ENCODE measurements at regions not wholly inside any gene's neighbourhood (a gene's known extent, or its start where the extent isn't known, plus 50 kb on each side); places are given as distances from the start of the nearest gene placed in this dataset.

DNA sequence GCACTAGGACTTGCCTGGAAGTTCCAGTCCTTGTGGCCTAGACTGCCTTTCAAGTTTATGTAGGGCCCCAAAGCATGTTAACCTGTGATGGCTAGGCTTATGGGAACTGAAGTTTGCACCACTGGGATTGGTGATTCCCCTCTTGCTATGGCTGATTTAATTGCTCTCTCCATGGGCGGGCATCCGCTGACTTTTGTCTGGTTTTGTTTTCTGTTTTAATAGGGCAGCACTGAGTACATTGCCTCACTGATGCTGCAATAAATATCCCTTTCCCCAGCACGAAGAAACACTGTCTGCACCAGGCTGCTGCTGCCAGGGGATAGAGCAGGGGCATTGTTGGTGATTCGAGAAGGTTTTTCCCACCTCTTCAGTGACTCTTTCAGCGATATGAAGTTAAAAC is 73.3 kb upstream of the PDE4B start:
- no peak for DNase-seq
- intact Hi-C loops (cut with micrococcal nuclease), result loop anchor here in 1 of 2 donors (2.0 kb wide), 1 partner anchor 523 kb away; no protein-coding TSS in a partner anchor
- Histone ChIP-seq H3K27ac (ENCODE audit: low read depth, low read length) (no peak overlapping the region), H3K4me1 (ENCODE audit: control insufficient read depth in 2 of 2, insufficient read depth in 2 of 2, low read length in 2 of 2) (no peaks in the 10 kb centered on the region), H3K9me3 (ENCODE audit: control insufficient read depth in 2 of 3, low read length in 3 of 3) (no peaks in the 10 kb centered on the region), H3K4me3 (ENCODE audit: low read length) (no peak overlapping the region), H3K36me3 (ENCODE audit: control insufficient read depth in 2 of 3, insufficient read depth in 3 of 3, low read length in 3 of 3) (no peaks in the 10 kb centered on the region), H3K27me3 (ENCODE audit: control insufficient read depth in 2 of 2, insufficient read depth in 2 of 2, low read length in 2 of 2) (no peaks in the 10 kb centered on the region)
- Mint-ChIP-seq H3K9me3 (no peaks in the 10 kb centered on the region), H3K27me3 (peaks cover 7 to 35% (median 16%) of the 10 kb centered on the region in 5 donors), H3K4me1 (peaks cover 0 to 2% (median 0%) of the 10 kb centered on the region in 7 donors), H3K36me3 (no peaks in the 10 kb centered on the region), H3K4me3 (no peak overlapping the region), H3K27ac (no peak overlapping the region)
- no peak for ATAC-seq
- ChIA-PET POLR2A (no interaction called here), CTCF (no interaction called here)

DNA sequence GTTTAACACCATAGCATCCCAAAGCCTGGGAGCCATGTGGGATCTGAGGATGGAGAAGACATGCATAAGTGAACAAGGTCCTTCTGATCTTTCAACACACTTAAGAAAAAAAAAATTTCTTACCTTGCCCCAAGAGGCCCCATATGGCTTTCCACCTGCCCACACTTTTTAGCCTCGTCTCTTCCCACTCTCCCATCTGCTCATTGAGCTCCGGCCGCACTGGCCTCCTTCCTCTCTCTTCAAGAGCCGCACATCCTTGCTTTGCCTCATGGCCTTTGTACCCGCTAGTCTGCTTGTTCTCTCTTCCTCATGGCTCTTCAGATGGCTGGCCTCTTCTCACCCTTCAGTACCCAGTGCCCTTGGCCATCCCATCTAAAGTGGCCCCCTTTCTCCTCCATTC is 70.2 kb upstream of the PDE4B start:
- Mint-ChIP-seq H3K4me1 (peaks cover 0 to 2% (median 0%) of the 10 kb centered on the region in 7 donors), H3K4me3 (no peak overlapping the region), H3K27ac (no peak overlapping the region), H3K9me3 (no peaks in the 10 kb centered on the region), H3K27me3 (peaks cover 4 to 23% (median 22%) of the 10 kb centered on the region in 5 donors), H3K36me3 (no peaks in the 10 kb centered on the region)
- Histone ChIP-seq H3K36me3 (ENCODE audit: control insufficient read depth in 2 of 3, insufficient read depth in 3 of 3, low read length in 3 of 3) (no peaks in the 10 kb centered on the region), H3K9me3 (ENCODE audit: control insufficient read depth in 2 of 3, low read length in 3 of 3) (no peaks in the 10 kb centered on the region), H3K27me3 (ENCODE audit: control insufficient read depth in 2 of 2, insufficient read depth in 2 of 2, low read length in 2 of 2) (no peaks in the 10 kb centered on the region), H3K4me3 (ENCODE audit: low read length) (no peak overlapping the region), H3K4me1 (ENCODE audit: control insufficient read depth in 2 of 2, insufficient read depth in 2 of 2, low read length in 2 of 2) (no peaks in the 10 kb centered on the region), H3K27ac (ENCODE audit: low read depth, low read length) (no peak overlapping the region)
- ChIA-PET CTCF (interaction anchor here (0.6 kb wide), 1 partner anchor 1003 kb away, joined by 3 read pairs; no protein-coding TSS in a partner anchor), POLR2A (no interaction called here)
- intact Hi-C loops (cut with micrococcal nuclease), result no loop called here
- DNase-seq (no peak), ATAC-seq (no peak)

DNA sequence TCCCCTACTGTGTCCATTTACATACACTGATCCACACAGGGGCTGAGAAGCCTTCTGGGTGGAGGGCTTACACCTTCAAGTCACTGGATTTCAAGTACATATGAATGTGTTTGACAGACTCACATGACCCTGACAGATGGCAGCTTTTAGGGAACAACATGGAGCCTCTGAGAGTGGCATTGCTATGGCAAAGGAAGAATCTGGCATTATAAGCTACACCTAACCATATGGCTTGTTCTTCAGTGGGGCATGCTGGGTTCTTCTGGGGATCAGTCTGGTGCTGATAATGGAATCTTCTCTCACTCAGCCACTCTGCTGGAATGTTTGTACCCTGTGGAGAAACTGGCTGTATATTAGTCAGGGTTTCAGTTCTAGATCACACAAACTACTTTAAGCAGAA is 68.5 kb upstream of the PDE4B start:
- intact Hi-C loops (cut with micrococcal nuclease), result no loop called here
- no peak overlapping the region for H3K4me3 ChIP-seq (ENCODE audit: low read length)
- no peaks in the 10 kb centered on the region for H3K4me1 ChIP-seq (ENCODE audit: control insufficient read depth in 2 of 2, insufficient read depth in 2 of 2, low read length in 2 of 2)
- H3K27ac Mint-ChIP-seq, result no peak overlapping the region
- CTCF ChIA-PET, result no interaction called here
- ATAC-seq (no peak), DNase-seq (no peak)
- H3K27me3 ChIP-seq (ENCODE audit: control insufficient read depth in 2 of 2, insufficient read depth in 2 of 2, low read length in 2 of 2), result no peaks in the 10 kb centered on the region
- no peaks in the 10 kb centered on the region for H3K9me3 Mint-ChIP-seq
- no peaks in the 10 kb centered on the region for H3K36me3 Mint-ChIP-seq
- H3K36me3 ChIP-seq (ENCODE audit: control insufficient read depth in 2 of 3, insufficient read depth in 3 of 3, low read length in 3 of 3), result no peaks in the 10 kb centered on the region
- no peak overlapping the region for H3K4me3 Mint-ChIP-seq
- H3K4me1 Mint-ChIP-seq, result peaks cover 0 to 2% (median 0%) of the 10 kb centered on the region in 7 donors
- H3K27ac ChIP-seq (ENCODE audit: low read depth, low read length), result no peak overlapping the region
- peaks cover 4 to 29% (median 24%) of the 10 kb centered on the region in 5 donors for H3K27me3 Mint-ChIP-seq
- POLR2A ChIA-PET, result no interaction called here
- no peaks in the 10 kb centered on the region for H3K9me3 ChIP-seq (ENCODE audit: control insufficient read depth in 2 of 3, low read length in 3 of 3)

DNA sequence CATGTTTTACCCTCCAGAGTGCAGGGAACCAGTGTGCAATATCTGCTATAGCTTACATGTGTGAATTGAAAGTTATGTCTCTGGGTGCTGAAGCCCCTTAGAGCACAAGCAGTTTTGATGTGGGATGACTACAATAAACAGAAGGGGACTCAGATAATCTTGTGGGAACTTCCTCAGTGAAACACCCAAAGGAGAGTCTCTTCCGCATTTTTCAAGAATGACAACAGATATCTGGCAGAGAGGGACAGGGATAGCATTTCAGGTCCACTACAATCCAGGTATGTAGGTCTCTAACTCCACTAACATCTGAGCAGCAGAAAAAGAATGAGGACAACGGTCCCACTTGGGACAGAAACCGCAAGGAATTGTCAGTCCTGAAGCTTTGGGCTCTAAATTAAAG is 67.6 kb upstream of the PDE4B start:
- H3K27me3 Mint-ChIP-seq, result peaks cover 5 to 28% (median 24%) of the 10 kb centered on the region in 5 donors
- H3K36me3 ChIP-seq (ENCODE audit: control insufficient read depth in 2 of 3, insufficient read depth in 3 of 3, low read length in 3 of 3), result no peaks in the 10 kb centered on the region
- no peaks in the 10 kb centered on the region for H3K4me1 Mint-ChIP-seq
- ATAC-seq (no peak), DNase-seq (no peak)
- no peak overlapping the region for H3K4me3 Mint-ChIP-seq
- ChIA-PET POLR2A (no interaction called here), CTCF (no interaction called here)
- no peak overlapping the region for H3K27ac Mint-ChIP-seq
- no peak overlapping the region for H3K4me3 ChIP-seq (ENCODE audit: low read length)
- no peaks in the 10 kb centered on the region for H3K9me3 Mint-ChIP-seq
- H3K27me3 ChIP-seq (ENCODE audit: control insufficient read depth in 2 of 2, insufficient read depth in 2 of 2, low read length in 2 of 2), result no peaks in the 10 kb centered on the region
- H3K4me1 ChIP-seq (ENCODE audit: control insufficient read depth in 2 of 2, insufficient read depth in 2 of 2, low read length in 2 of 2), result no peaks in the 10 kb centered on the region
- no peaks in the 10 kb centered on the region for H3K36me3 Mint-ChIP-seq
- intact Hi-C loops (cut with micrococcal nuclease), result no loop called here
- H3K9me3 ChIP-seq (ENCODE audit: control insufficient read depth in 2 of 3, low read length in 3 of 3), result no peaks in the 10 kb centered on the region
- H3K27ac ChIP-seq (ENCODE audit: low read depth, low read length), result no peak overlapping the region

DNA sequence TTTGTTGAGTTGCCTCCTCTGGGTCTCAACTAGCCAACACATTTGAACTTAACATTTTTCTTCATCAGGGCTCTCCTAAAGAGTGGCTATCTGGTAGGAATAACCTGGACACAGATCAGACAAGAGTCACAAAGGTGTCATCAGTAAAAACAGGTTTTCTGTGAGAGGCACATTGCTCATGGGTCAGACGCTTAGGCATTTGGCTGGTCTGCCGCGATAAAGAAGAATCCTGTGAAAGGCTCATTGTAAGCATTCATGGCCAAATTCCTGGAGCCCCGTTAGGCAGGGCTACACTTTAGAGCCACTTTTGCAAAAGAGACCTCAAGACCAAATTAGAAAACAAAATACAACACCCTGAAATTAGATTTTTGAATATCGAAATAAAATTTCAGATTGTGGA is 64.2 kb upstream of the PDE4B start:
- H3K36me3 Mint-ChIP-seq, result no peaks in the 10 kb centered on the region
- H3K9me3 ChIP-seq (ENCODE audit: control insufficient read depth in 2 of 3, low read length in 3 of 3), result no peaks in the 10 kb centered on the region
- no peaks in the 10 kb centered on the region for H3K9me3 Mint-ChIP-seq
- ChIA-PET CTCF (no interaction called here), POLR2A (no interaction called here)
- H3K27ac Mint-ChIP-seq, result no peak overlapping the region
- intact Hi-C loops (cut with micrococcal nuclease), result no loop called here
- H3K27me3 ChIP-seq (ENCODE audit: control insufficient read depth in 2 of 2, insufficient read depth in 2 of 2, low read length in 2 of 2), result no peaks in the 10 kb centered on the region
- DNase-seq (no peak), ATAC-seq (no peak)
- no peak overlapping the region for H3K27ac ChIP-seq (ENCODE audit: low read depth, low read length)
- H3K4me3 Mint-ChIP-seq, result no peak overlapping the region
- peaks cover 6 to 30% (median 20%) of the 10 kb centered on the region in 5 donors for H3K27me3 Mint-ChIP-seq
- H3K4me1 Mint-ChIP-seq, result no peaks in the 10 kb centered on the region
- no peaks in the 10 kb centered on the region for H3K4me1 ChIP-seq (ENCODE audit: control insufficient read depth in 2 of 2, insufficient read depth in 2 of 2, low read length in 2 of 2)
- H3K4me3 ChIP-seq (ENCODE audit: low read length), result no peak overlapping the region
- H3K36me3 ChIP-seq (ENCODE audit: control insufficient read depth in 2 of 3, insufficient read depth in 3 of 3, low read length in 3 of 3), result no peaks in the 10 kb centered on the region

DNA sequence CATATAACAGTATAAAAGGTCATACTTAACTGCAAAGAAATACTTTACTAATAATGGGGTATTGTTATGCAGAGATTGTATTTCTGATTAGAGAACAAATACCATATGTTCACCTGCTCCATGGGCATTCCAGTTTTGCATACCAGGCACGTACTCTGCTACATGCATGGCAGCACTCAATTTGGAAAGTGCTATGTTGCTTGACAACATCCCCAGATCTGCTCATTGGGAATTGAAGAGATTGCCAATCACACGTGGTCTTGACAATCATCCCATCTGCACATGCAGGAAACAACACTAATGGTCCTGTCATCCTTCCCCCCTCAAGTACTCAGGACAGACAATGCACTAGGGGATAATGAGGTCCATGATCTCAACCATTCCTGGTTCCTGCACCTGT is 63.4 kb upstream of the PDE4B start:
- no peaks in the 10 kb centered on the region for H3K4me1 ChIP-seq (ENCODE audit: control insufficient read depth in 2 of 2, insufficient read depth in 2 of 2, low read length in 2 of 2)
- no peaks in the 10 kb centered on the region for H3K9me3 Mint-ChIP-seq
- H3K27me3 Mint-ChIP-seq, result peaks cover 6 to 30% (median 20%) of the 10 kb centered on the region in 5 donors
- no peak overlapping the region for H3K27ac ChIP-seq (ENCODE audit: low read depth, low read length)
- CTCF ChIA-PET, result no interaction called here
- POLR2A ChIA-PET, result no interaction called here
- H3K4me1 Mint-ChIP-seq, result no peaks in the 10 kb centered on the region
- no peaks in the 10 kb centered on the region for H3K36me3 Mint-ChIP-seq
- no peaks in the 10 kb centered on the region for H3K9me3 ChIP-seq (ENCODE audit: control insufficient read depth in 2 of 3, low read length in 3 of 3)
- H3K4me3 Mint-ChIP-seq, result no peak overlapping the region
- no peaks in the 10 kb centered on the region for H3K36me3 ChIP-seq (ENCODE audit: control insufficient read depth in 2 of 3, insufficient read depth in 3 of 3, low read length in 3 of 3)
- no peak overlapping the region for H3K27ac Mint-ChIP-seq
- ATAC-seq (no peak), DNase-seq (no peak)
- intact Hi-C loops (cut with micrococcal nuclease), result no loop called here
- H3K4me3 ChIP-seq (ENCODE audit: low read length), result no peak overlapping the region
- H3K27me3 ChIP-seq (ENCODE audit: control insufficient read depth in 2 of 2, insufficient read depth in 2 of 2, low read length in 2 of 2), result no peaks in the 10 kb centered on the region

DNA sequence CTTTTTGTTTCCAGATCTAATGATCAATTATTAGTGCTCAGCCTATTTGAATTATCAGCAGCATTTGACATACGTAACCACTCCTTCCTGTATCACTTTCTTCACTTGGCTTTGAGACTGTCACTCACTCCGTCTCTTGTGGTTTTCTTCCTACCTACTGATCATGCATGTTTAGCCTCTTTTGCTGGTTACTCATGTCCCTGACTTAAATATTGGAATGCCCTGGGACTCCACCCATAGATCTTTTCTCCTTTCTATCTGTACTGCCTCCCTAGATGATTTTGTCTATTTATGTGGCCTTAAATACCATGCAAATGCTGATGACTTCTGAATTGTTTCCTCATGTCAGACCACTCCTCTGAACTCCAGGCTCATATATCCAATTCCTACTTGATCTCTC is 57.7 kb upstream of the PDE4B start:
- DNase-seq (no peak), ATAC-seq (no peak)
- POLR2A ChIA-PET, result no interaction called here
- Mint-ChIP-seq H3K36me3 (no peaks in the 10 kb centered on the region), H3K9me3 (peaks cover 0 to 6% (median 0%) of the 10 kb centered on the region in 11 donors), H3K4me3 (no peak overlapping the region), H3K27me3 (peaks cover 0 to 13% (median 6%) of the 10 kb centered on the region in 5 donors), H3K4me1 (no peaks in the 10 kb centered on the region), H3K27ac (no peak overlapping the region)
- Histone ChIP-seq H3K36me3 (ENCODE audit: control insufficient read depth in 2 of 3, insufficient read depth in 3 of 3, low read length in 3 of 3) (no peaks in the 10 kb centered on the region), H3K27ac (ENCODE audit: low read depth, low read length) (no peak overlapping the region), H3K4me3 (ENCODE audit: low read length) (no peak overlapping the region), H3K9me3 (ENCODE audit: control insufficient read depth in 2 of 3, low read length in 3 of 3) (no peaks in the 10 kb centered on the region), H3K27me3 (ENCODE audit: control insufficient read depth in 2 of 2, insufficient read depth in 2 of 2, low read length in 2 of 2) (no peaks in the 10 kb centered on the region), H3K4me1 (ENCODE audit: control insufficient read depth in 2 of 2, insufficient read depth in 2 of 2, low read length in 2 of 2) (no peaks in the 10 kb centered on the region)
- intact Hi-C loops (cut with micrococcal nuclease), result no loop called here
- CTCF ChIA-PET, result no interaction called here
